ENCODE measurements at regions not wholly inside any gene's neighbourhood (a gene's known extent, or its start where the extent isn't known, plus 50 kb on each side); places are given as distances from the start of the nearest gene placed in this dataset.

GRCh38 chrX:76821276-76821675, 393.8 kb downstream of the MAGEE1 start:
- Histone ChIP-seq H3K79me1 (ENCODE audit: insufficient read depth, low read depth, low read length, poor library complexity, severe bottlenecking) (no peaks in the 10 kb centered on the region), H3T11ph (ENCODE audit: low read length) (no peak overlapping the region), H3K4me2 (ENCODE audit: insufficient read depth, insufficient read length, low read length) (no peak overlapping the region), H3K4ac (ENCODE audit: low read depth, low read length) (no peak overlapping the region), H2BK5ac (ENCODE audit: insufficient read length, low read length) (no peak overlapping the region), H3K14ac (ENCODE audit: insufficient read depth, low read length) (no peak overlapping the region), H4K91ac (ENCODE audit: insufficient read length, low read depth, low read length) (no peak overlapping the region), H2BK20ac (ENCODE audit: low read depth, low read length, poor library complexity, severe bottlenecking) (no peak overlapping the region), H4K8ac (replicated peaks; ENCODE audit: insufficient read length, low read depth, low read length) (no peak overlapping the region), H3K79me2 (ENCODE audit: insufficient read depth, low read length) (no peaks in the 10 kb centered on the region), H3K23me2 (ENCODE audit: insufficient read length, low read depth, low read length, poor library complexity, severe bottlenecking) (no peaks in the 10 kb centered on the region), H2BK15ac (ENCODE audit: low read depth, low read length) (no peak overlapping the region), H2AFZ (ENCODE audit: low read length) (no peak overlapping the region), H3K23ac (ENCODE audit: insufficient read length, low read depth, low read length) (no peak overlapping the region), H3K27ac (ENCODE audit: insufficient read length, low read depth, low read length) (no peak overlapping the region), H2BK120ac (ENCODE audit: low read depth, low read length, poor library complexity, severe bottlenecking) (no peak overlapping the region), H2BK12ac (ENCODE audit: insufficient read length, low read depth, low read length) (no peak overlapping the region), H3K9ac (ENCODE audit: extremely low read depth, insufficient read length, low read length) (no peak overlapping the region), H3K18ac (ENCODE audit: insufficient read length, low read depth, low read length) (no peak overlapping the region), H3K27me3 (ENCODE audit: insufficient read depth, low read length) (no peaks in the 10 kb centered on the region), H3K56ac (ENCODE audit: insufficient read length, low read depth, low read length) (no peak overlapping the region), H3K9me3 (ENCODE audit: control insufficient read depth, low read depth, low read length) (peaks cover 11% of the 10 kb centered on the region), H4K5ac (ENCODE audit: insufficient read length, low read depth, low read length) (no peak overlapping the region), H2AK5ac (ENCODE audit: insufficient read length, low read length) (no peak overlapping the region), H4K20me1 (ENCODE audit: control insufficient read depth, insufficient read depth, insufficient read length) (no peaks in the 10 kb centered on the region), H3K4me1 (ENCODE audit: insufficient read depth, low read length) (no peaks in the 10 kb centered on the region)
- Mint-ChIP-seq H3K27ac (no peak overlapping the region), H3K4me3 (no peak overlapping the region), H3K36me3 (ENCODE audit: insufficient read depth in 1 of 3, low read depth in 3 of 3) (peaks cover 0 to 3% (median 0%) of the 10 kb centered on the region in 3 experiments; a peak in 3 of 7 replicates), H3K4me1 (no peaks in the 10 kb centered on the region), H3K27me3 (ENCODE audit: low read depth) (no peaks in the 10 kb centered on the region), H3K9me3 (peaks cover 51 to 78% of the 10 kb centered on the region in 2 experiments)
- WGBS (ENCODE audit: extremely low coverage, insufficient read length, low lambda C conversion rate) = no CpG with 5 or more reads among the region's 1 CpG
- TF ChIP-seq CTCF (conservative IDR thresholded peaks at IDR 0.05) = no peak
- no peak for DNase-seq

Measured in H9 (cell line).